HCT116 (cell line): ENCODE measurements at regions not wholly inside any gene's neighbourhood (a gene's known extent, or its start where the extent isn't known, plus 50 kb on each side); places are given as distances from the start of the nearest gene placed in this dataset.

Source experiments
- ATAC-seq: fragments of 200-7000 bp; cut with Tn5 transposase; 2 replicates; pipeline ENCODE4 v1.9.1; 2020; ENCODE audit warnings: mild to moderate bottlenecking, moderate library complexity
- BruUV-seq: library from RNA; stranded (reverse); fragments of 400-500 nt; replicated peaks from 2 replicates; lab custom pipeline; 2021; lab: Mats Ljungman, UMichigan
- CTCF ChIA-PET: fragments of 300-600 bp; sonication (Branson Sonifier 250); formaldehyde crosslinking; loops from one replicate; lab custom pipeline; 2021; ENCODE audit warnings: antibody characterized with exemption; lab: Charles Lee
- POLR2A ChIA-PET: fragments of 300-600, 350-600 bp; sonication (Branson Sonifier 250); formaldehyde crosslinking; loops from one replicate; lab custom pipeline; 2021; ENCODE audit warnings: antibody characterized with exemption; lab: Charles Lee
- RAD21 ChIA-PET, 2 experiments: fragments of 300-600 bp; sonication (Branson Sonifier 250); formaldehyde crosslinking; loops; one replicate each; lab custom pipeline; 2023; ENCODE audit warnings: low total read pairs in 2 of 2; ENCODE audit not compliant: uncharacterized antibody in 2 of 2, unreplicated experiment in 2 of 2, low non-redundant PET in 1 of 2; lab: Charles Lee
- DNase-seq: peaks from one replicate; pipeline ENCODE4 v3.0.0-alpha.2; 2010; ENCODE audit warnings: low read depth, low spot score
- H2AFZ ChIP-seq: fragments of 200-600 bp; shearing (Covaris generic), sonication (generic); 2 replicates; pipeline ENCODE4 v1.6.1; 2017; ENCODE audit warnings: low read depth, mixed run types, mixed read lengths, antibody characterized with exemption, low read length; ENCODE audit not compliant: poor library complexity, severe bottlenecking
- H3K27ac ChIP-seq: 2 replicates; pipeline ENCODE4 v1.5.1; 2012; ENCODE audit warnings: low read depth, low read length
- H3K27me3 ChIP-seq: fragments of 200-600 bp; sonication (generic); 2 replicates; pipeline ENCODE4 v1.6.1; 2016; ENCODE audit warnings: mixed run types, low read length, mixed read lengths; ENCODE audit not compliant: insufficient read depth
- H3K36me3 ChIP-seq, 2 experiments: fragments of 200-500 bp in 1 of 2; fragments of 200-600 bp in 1 of 2; sonication (Bioruptor generic) in 1 of 2; sonication (generic) in 1 of 2; 2 replicates each; pipeline versions ENCODE4 v1.5.1 to v1.6.1; 2014 to 2016; ENCODE audit warnings: low read length in 2 of 2, inconsistent platforms in 1 of 2, mixed read lengths in 1 of 2, mixed run types in 1 of 2; ENCODE audit not compliant: insufficient read depth in 2 of 2, control insufficient read depth in 1 of 2
- H3K4me1 ChIP-seq, 2 experiments: fragments of 200-600 bp in 1 of 2; sonication (generic) in 1 of 2; 2 replicates each; pipeline versions ENCODE4 v1.5.1 to v1.6.1; 2012 to 2017; ENCODE audit warnings: low read length in 2 of 2, inconsistent platforms in 1 of 2, mild to moderate bottlenecking in 1 of 2, mixed read lengths in 1 of 2, mixed run types in 1 of 2, moderate library complexity in 1 of 2; ENCODE audit not compliant: insufficient read depth in 2 of 2, control insufficient read depth in 1 of 2
- H3K4me2 ChIP-seq: fragments of 200-600 bp; sonication (generic); 2 replicates; pipeline ENCODE4 v1.6.1; 2017; ENCODE audit warnings: mixed run types, low read length, mixed read lengths
- H3K4me3 ChIP-seq, 2 experiments: fragments of 200-600 bp in 1 of 2; sonication (generic) in 1 of 2; replicated peaks in 1 of 2; 2 replicates each; pipeline ENCODE4 v1.5.1; 2011 to 2016; ENCODE audit warnings: low read length in 2 of 2, control low read depth in 1 of 2, low read depth in 1 of 2, mild to moderate bottlenecking in 1 of 2, mixed read lengths in 1 of 2, mixed run types in 1 of 2
- H3K79me2 ChIP-seq: fragments of 200-600 bp; sonication (generic); 2 replicates; pipeline ENCODE4 v1.6.1; 2017; ENCODE audit warnings: mild to moderate bottlenecking, mixed run types, low read length, moderate library complexity, mixed read lengths; ENCODE audit not compliant: insufficient read depth
- H3K9ac ChIP-seq: fragments of 200-600 bp; sonication (generic); 2 replicates; pipeline ENCODE4 v1.6.1; 2016; ENCODE audit warnings: low read length, mixed read lengths
- H3K9me2 ChIP-seq: fragments of 200-600 bp; sonication (generic), shearing (Covaris generic); 2 replicates; pipeline ENCODE4 v1.6.1; 2017; ENCODE audit warnings: mixed run types, mild to moderate bottlenecking, moderate library complexity; ENCODE audit not compliant: insufficient read depth
- H3K9me3 ChIP-seq, 2 experiments: fragments of 200-500 bp in 1 of 2; fragments of 200-600 bp in 1 of 2; sonication (Bioruptor generic) in 1 of 2; sonication (generic) in 1 of 2; 2 replicates each; pipeline ENCODE4 v1.6.1; 2014 to 2017; ENCODE audit warnings: low read length in 2 of 2, mixed read lengths in 2 of 2, inconsistent platforms in 1 of 2, low read depth in 1 of 2, mild to moderate bottlenecking in 1 of 2, mixed run types in 1 of 2, moderate library complexity in 1 of 2; ENCODE audit not compliant: control insufficient read depth in 1 of 2, insufficient read depth in 1 of 2
- H4K20me1 ChIP-seq: fragments of 200-600 bp; sonication (generic), shearing (Covaris generic); 2 replicates; pipeline ENCODE4 v1.6.1; 2017; ENCODE audit warnings: mixed run types, mild to moderate bottlenecking, moderate library complexity; ENCODE audit not compliant: insufficient read depth
- CBX3 ChIP-seq: IDR thresholded peaks from 2 replicates; pipeline ENCODE4 v1.6.1; 2012; ENCODE audit warnings: low read depth
- CEBPB ChIP-seq: IDR thresholded peaks from 2 replicates; pipeline ENCODE4 v1.6.1; 2012; ENCODE audit warnings: low read depth
- EGR1 ChIP-seq: IDR thresholded peaks from 2 replicates; pipeline ENCODE4 v1.6.1; 2012; ENCODE audit warnings: low read depth
- ELF1 ChIP-seq: IDR thresholded peaks from 2 replicates; pipeline ENCODE4 v1.6.1; 2012; ENCODE audit warnings: low read depth, borderline replicate concordance
- EZH2 ChIP-seq: fragments of 200-600 bp; sonication (generic); IDR thresholded peaks from 2 replicates; pipeline ENCODE4 v1.6.1; 2017; ENCODE audit warnings: antibody characterized with exemption, mixed run types
- EZH2phosphoT487 ChIP-seq: fragments of 200-600 bp; IDR thresholded peaks from 2 replicates; pipeline ENCODE4 v1.6.1; 2018; ENCODE audit warnings: antibody characterized with exemption, borderline replicate concordance
- FOSL1 ChIP-seq: IDR thresholded peaks from 2 replicates; pipeline ENCODE4 v1.6.1; 2012; ENCODE audit warnings: low read depth
- JUND ChIP-seq: IDR thresholded peaks from 2 replicates; pipeline ENCODE4 v1.6.1; 2012
- POLR2A ChIP-seq: IDR thresholded peaks from 2 replicates; pipeline ENCODE4 v1.7.0; 2011; ENCODE audit warnings: borderline replicate concordance; ENCODE audit not compliant: insufficient read depth, insufficient read length; ENCODE audit errors: extremely low read depth
- POLR2AphosphoS5 ChIP-seq: IDR thresholded peaks from 2 replicates; pipeline ENCODE4 v1.6.1; 2011; ENCODE audit warnings: mild to moderate bottlenecking, low read depth, low read length, moderate library complexity
- RAD21 ChIP-seq: IDR thresholded peaks from 2 replicates; pipeline ENCODE4 v1.6.1; 2012; ENCODE audit warnings: low read depth, mild to moderate bottlenecking
- SIN3A ChIP-seq: IDR thresholded peaks from 2 replicates; pipeline ENCODE4 v1.6.1; 2012; ENCODE audit warnings: low read depth
- YY1 ChIP-seq: IDR thresholded peaks from 2 replicates; pipeline ENCODE4 v1.6.1; 2011; ENCODE audit warnings: low read length, low read depth, moderate library complexity, mild to moderate bottlenecking; ENCODE audit not compliant: insufficient replicate concordance; ENCODE audit errors: extremely low read depth
- ZFX ChIP-seq: fragments of 450-650 bp; IDR thresholded peaks from 2 replicates; pipeline ENCODE4 v1.6.1; 2017
- ZNF274 ChIP-seq: fragments of 200-500 bp; sonication (Bioruptor generic); IDR thresholded peaks from 2 replicates; pipeline ENCODE4 v1.6.1; 2014; ENCODE audit warnings: mild to moderate bottlenecking, low read depth, low read length, inconsistent platforms
- intact Hi-C: fragments of 100-400 bp; cut with micrococcal nuclease; formaldehyde crosslinking; loops from 2 replicates; pipeline ENCODE4 v1.10.0; 2022
- TF ChIP-seq, protein P1 (sequence below), 3 experiments: fragments of 200-600 bp in 1 of 3; sonication (generic) in 1 of 3; IDR thresholded peaks in 2 of 3; conservative IDR thresholded peaks in 1 of 3; 2 replicates each; pipeline ENCODE4 v1.5.1; 2012 to 2017; ENCODE audit warnings: low read depth in 2 of 3, low read length in 2 of 3, antibody characterized with exemption in 1 of 3, borderline replicate concordance in 1 of 3, control low read depth in 1 of 3, mild to moderate bottlenecking in 1 of 3, mixed read lengths in 1 of 3, mixed run types in 1 of 3, moderate library complexity in 1 of 3; ENCODE audit not compliant: insufficient read depth in 1 of 3
- TF ChIP-seq, protein P2 (sequence below): IDR thresholded peaks from 2 replicates; pipeline ENCODE4 v1.6.1; 2011; ENCODE audit warnings: mild to moderate bottlenecking, low read length, moderate library complexity; ENCODE audit not compliant: insufficient replicate concordance; ENCODE audit errors: extremely low read depth
- TF ChIP-seq, protein P3 (sequence below): IDR thresholded peaks from 2 replicates; pipeline ENCODE4 v1.6.1; 2012; ENCODE audit warnings: low read depth
- TF ChIP-seq, protein P4 (sequence below): IDR thresholded peaks from 2 replicates; pipeline ENCODE4 v1.6.1; 2012

DNA sequence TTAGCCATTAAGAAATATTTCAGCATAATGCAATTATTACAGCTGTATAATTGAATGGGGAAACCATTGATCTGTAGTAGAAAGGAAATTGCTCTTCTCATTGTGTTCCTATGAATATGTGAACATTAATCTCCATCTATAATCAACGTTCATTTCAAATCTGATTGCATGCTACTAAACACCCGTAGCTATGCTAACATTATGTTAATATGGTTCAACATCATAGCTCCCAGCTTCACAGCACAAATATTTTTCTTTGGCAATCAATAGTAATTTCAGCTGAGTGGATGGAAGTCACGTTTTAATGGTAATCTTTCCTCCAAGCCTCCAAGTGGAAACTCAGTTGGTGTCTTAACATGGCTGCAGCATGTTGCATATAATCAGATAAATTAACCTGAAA, 454.4 kb downstream of the MAFB start:
- no peak for DNase-seq
- no peak for ATAC-seq
- Histone ChIP-seq H3K4me1 (no peaks in the 10 kb centered on the region), H3K79me2 (no peaks in the 10 kb centered on the region), H4K20me1 (no peaks in the 10 kb centered on the region), H3K4me3 (no peak overlapping the region), H3K4me2 (no peak overlapping the region), H3K9me2 (no peaks in the 10 kb centered on the region), H3K36me3 (no peaks in the 10 kb centered on the region), H3K27me3 (peaks cover 4% of the 10 kb centered on the region; the same call in 1 of the 2 replicates), H3K9ac (no peak overlapping the region), H3K9me3 (no peaks in the 10 kb centered on the region), H2AFZ (no peak overlapping the region), H3K27ac (no peak overlapping the region)
- ChIA-PET RAD21 (no interaction called here), POLR2A (no interaction called here), CTCF (interaction anchor here (1.0 to 1.9 kb wide), 2 partner anchors 17 to 1154 kb away, joined by 3 to 8 read pairs; no protein-coding TSS in a partner anchor)
- no TSS peak for BruUV-seq
- TF ChIP-seq EZH2 (no peak), EGR1 (no peak), CBX3 (no peak), POLR2AphosphoS5 (no peak), JUND (no peak), YY1 (no peak), FOSL1 (no peak), ZFX (no peak), POLR2A (no peak), ELF1 (no peak), CEBPB (no peak), RAD21 (no peak), EZH2phosphoT487 (no peak), ZNF274 (no peak), SIN3A (no peak)
- TF ChIP-seq, protein P1, sequence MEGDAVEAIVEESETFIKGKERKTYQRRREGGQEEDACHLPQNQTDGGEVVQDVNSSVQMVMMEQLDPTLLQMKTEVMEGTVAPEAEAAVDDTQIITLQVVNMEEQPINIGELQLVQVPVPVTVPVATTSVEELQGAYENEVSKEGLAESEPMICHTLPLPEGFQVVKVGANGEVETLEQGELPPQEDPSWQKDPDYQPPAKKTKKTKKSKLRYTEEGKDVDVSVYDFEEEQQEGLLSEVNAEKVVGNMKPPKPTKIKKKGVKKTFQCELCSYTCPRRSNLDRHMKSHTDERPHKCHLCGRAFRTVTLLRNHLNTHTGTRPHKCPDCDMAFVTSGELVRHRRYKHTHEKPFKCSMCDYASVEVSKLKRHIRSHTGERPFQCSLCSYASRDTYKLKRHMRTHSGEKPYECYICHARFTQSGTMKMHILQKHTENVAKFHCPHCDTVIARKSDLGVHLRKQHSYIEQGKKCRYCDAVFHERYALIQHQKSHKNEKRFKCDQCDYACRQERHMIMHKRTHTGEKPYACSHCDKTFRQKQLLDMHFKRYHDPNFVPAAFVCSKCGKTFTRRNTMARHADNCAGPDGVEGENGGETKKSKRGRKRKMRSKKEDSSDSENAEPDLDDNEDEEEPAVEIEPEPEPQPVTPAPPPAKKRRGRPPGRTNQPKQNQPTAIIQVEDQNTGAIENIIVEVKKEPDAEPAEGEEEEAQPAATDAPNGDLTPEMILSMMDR (IDR thresholded peaks at IDR 0.05 in 2 of 3, conservative IDR thresholded peaks at IDR 0.05 in 1 of 3; ENCODE audit: borderline replicate concordance in 1 of 3, insufficient read depth in 1 of 3, low read depth in 2 of 3, low read length in 2 of 3), result no peak
- TF ChIP-seq, protein P2, sequence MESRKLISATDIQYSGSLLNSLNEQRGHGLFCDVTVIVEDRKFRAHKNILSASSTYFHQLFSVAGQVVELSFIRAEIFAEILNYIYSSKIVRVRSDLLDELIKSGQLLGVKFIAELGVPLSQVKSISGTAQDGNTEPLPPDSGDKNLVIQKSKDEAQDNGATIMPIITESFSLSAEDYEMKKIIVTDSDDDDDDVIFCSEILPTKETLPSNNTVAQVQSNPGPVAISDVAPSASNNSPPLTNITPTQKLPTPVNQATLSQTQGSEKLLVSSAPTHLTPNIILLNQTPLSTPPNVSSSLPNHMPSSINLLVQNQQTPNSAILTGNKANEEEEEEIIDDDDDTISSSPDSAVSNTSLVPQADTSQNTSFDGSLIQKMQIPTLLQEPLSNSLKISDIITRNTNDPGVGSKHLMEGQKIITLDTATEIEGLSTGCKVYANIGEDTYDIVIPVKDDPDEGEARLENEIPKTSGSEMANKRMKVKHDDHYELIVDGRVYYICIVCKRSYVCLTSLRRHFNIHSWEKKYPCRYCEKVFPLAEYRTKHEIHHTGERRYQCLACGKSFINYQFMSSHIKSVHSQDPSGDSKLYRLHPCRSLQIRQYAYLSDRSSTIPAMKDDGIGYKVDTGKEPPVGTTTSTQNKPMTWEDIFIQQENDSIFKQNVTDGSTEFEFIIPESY, result no peak
- TF ChIP-seq, protein P3, sequence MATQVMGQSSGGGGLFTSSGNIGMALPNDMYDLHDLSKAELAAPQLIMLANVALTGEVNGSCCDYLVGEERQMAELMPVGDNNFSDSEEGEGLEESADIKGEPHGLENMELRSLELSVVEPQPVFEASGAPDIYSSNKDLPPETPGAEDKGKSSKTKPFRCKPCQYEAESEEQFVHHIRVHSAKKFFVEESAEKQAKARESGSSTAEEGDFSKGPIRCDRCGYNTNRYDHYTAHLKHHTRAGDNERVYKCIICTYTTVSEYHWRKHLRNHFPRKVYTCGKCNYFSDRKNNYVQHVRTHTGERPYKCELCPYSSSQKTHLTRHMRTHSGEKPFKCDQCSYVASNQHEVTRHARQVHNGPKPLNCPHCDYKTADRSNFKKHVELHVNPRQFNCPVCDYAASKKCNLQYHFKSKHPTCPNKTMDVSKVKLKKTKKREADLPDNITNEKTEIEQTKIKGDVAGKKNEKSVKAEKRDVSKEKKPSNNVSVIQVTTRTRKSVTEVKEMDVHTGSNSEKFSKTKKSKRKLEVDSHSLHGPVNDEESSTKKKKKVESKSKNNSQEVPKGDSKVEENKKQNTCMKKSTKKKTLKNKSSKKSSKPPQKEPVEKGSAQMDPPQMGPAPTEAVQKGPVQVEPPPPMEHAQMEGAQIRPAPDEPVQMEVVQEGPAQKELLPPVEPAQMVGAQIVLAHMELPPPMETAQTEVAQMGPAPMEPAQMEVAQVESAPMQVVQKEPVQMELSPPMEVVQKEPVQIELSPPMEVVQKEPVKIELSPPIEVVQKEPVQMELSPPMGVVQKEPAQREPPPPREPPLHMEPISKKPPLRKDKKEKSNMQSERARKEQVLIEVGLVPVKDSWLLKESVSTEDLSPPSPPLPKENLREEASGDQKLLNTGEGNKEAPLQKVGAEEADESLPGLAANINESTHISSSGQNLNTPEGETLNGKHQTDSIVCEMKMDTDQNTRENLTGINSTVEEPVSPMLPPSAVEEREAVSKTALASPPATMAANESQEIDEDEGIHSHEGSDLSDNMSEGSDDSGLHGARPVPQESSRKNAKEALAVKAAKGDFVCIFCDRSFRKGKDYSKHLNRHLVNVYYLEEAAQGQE, result no peak
- TF ChIP-seq, protein P4, sequence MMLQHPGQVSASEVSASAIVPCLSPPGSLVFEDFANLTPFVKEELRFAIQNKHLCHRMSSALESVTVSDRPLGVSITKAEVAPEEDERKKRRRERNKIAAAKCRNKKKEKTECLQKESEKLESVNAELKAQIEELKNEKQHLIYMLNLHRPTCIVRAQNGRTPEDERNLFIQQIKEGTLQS, result no peak
- intact Hi-C loops, result loop anchor here (10.0 kb wide), 1 partner anchor 60 kb away; no protein-coding TSS in a partner anchor
